H1 (cell line): ENCODE measurements at regions not wholly inside any gene's neighbourhood (a gene's known extent, or its start where the extent isn't known, plus 50 kb on each side); places are given as distances from the start of the nearest gene placed in this dataset.

Source experiments
- CTCF ChIA-PET: fragments of 300-600 bp; sonication (Branson Sonifier 250); formaldehyde crosslinking; loops from one replicate; lab custom pipeline; 2021; ENCODE audit not compliant: partially characterized antibody; lab: Charles Lee
- POLR2A ChIA-PET: fragments of 300-600 bp; sonication (Branson Sonifier 250); formaldehyde crosslinking; loops from one replicate; lab custom pipeline; 2021; ENCODE audit warnings: inconsistent platforms; ENCODE audit not compliant: partially characterized antibody; lab: Charles Lee
- DNase-seq, 2 experiments: peaks; one replicate each; pipeline versions ENCODE4 v3.0.0 to v3.0.0-alpha.2; 2010 to 2022; ENCODE audit warnings: low spot score in 2 of 2, low read depth in 1 of 2, mixed read lengths in 1 of 2
- FAIRE-seq: peaks from 2 replicates; lab custom pipeline; 2011; peaks lifted over from hg19 to GRCh38; lab: Jason Lieb, UNC
- H2AFZ ChIP-seq: 2 replicates; pipeline ENCODE4 v1.8.1; 2012; ENCODE audit warnings: low read length, inconsistent platforms
- H2AK5ac ChIP-seq: 2 replicates; pipeline ENCODE4 v1.6.1; 2013; ENCODE audit warnings: low read depth, low read length
- H2BK120ac ChIP-seq: replicated peaks from 2 replicates; pipeline ENCODE3; 2013; ENCODE audit warnings: low read depth, low read length, inconsistent platforms
- H2BK12ac ChIP-seq: 2 replicates; pipeline ENCODE4 v1.6.1; 2013; ENCODE audit warnings: low read depth, low read length
- H2BK15ac ChIP-seq: 2 replicates; pipeline ENCODE4 v1.6.1; 2013; ENCODE audit warnings: low read length
- H2BK20ac ChIP-seq: 2 replicates; pipeline ENCODE4 v1.6.1; 2013; ENCODE audit warnings: low read length
- H2BK5ac ChIP-seq: 2 replicates; pipeline ENCODE4 v1.6.1; 2013; ENCODE audit warnings: low read depth, low read length
- H3K14ac ChIP-seq: 2 replicates; pipeline ENCODE4 v1.6.1; 2013; ENCODE audit warnings: inconsistent platforms; ENCODE audit not compliant: insufficient read length
- H3K18ac ChIP-seq: 2 replicates; pipeline ENCODE4 v1.6.1; 2013; ENCODE audit warnings: low read length; ENCODE audit errors: extremely low read depth
- H3K23ac ChIP-seq: 2 replicates; pipeline ENCODE4 v1.6.1; 2013; ENCODE audit warnings: inconsistent platforms; ENCODE audit not compliant: insufficient read length
- H3K23me2 ChIP-seq: 2 replicates; pipeline ENCODE4 v1.6.1; 2013; ENCODE audit warnings: low read depth, low read length
- H3K27ac ChIP-seq: 2 replicates; pipeline ENCODE4 v1.6.1; 2011; ENCODE audit warnings: low read depth, low read length, inconsistent platforms
- H3K27me3 ChIP-seq, 4 experiments: replicated peaks in 1 of 4; 1 replicate in 1 of 4; 2 replicates in 3 of 4; pipeline versions ENCODE4 v1.6.1 to v1.8.1; 2011 to 2013; ENCODE audit warnings: low read length in 3 of 4, mild to moderate bottlenecking in 3 of 4, inconsistent platforms in 2 of 4, mixed read lengths in 2 of 4, moderate library complexity in 1 of 4; ENCODE audit not compliant: control insufficient read depth in 3 of 4, insufficient read depth in 3 of 4; ENCODE audit errors: extremely low read depth in 1 of 4
- H3K36me3 ChIP-seq, 4 experiments: 2 replicates each; pipeline versions ENCODE4 v1.6.1 to v1.8.1; 2011 to 2013; ENCODE audit warnings: mild to moderate bottlenecking in 4 of 4, low read length in 3 of 4, moderate library complexity in 2 of 4, control low read depth in 1 of 4, inconsistent platforms in 1 of 4; ENCODE audit not compliant: insufficient read depth in 4 of 4, control insufficient read depth in 2 of 4
- H3K4ac ChIP-seq: replicated peaks from 2 replicates; pipeline ENCODE3; 2013; ENCODE audit warnings: low read length, low read depth, mixed read lengths, inconsistent platforms; ENCODE audit not compliant: insufficient read length
- H3K4me1 ChIP-seq, 4 experiments: replicated peaks in 1 of 4; 1 replicate in 1 of 4; 2 replicates in 3 of 4; pipeline versions ENCODE4 v1.6.1 to v1.8.1; 2011 to 2013; ENCODE audit warnings: low read length in 3 of 4, inconsistent platforms in 2 of 4, mixed read lengths in 1 of 4; ENCODE audit not compliant: insufficient read depth in 4 of 4, control insufficient read depth in 3 of 4
- H3K4me2 ChIP-seq, 2 experiments: 2 replicates each; pipeline versions ENCODE4 v1.6.1 to v1.8.1; 2011 to 2013; ENCODE audit warnings: low read depth in 2 of 2, low read length in 2 of 2, control low read depth in 1 of 2, inconsistent platforms in 1 of 2, mild to moderate bottlenecking in 1 of 2; ENCODE audit not compliant: insufficient read depth in 1 of 2
- H3K4me3 ChIP-seq, 4 experiments: fragments of 200-600, 300-600 bp in 1 of 4; sonication (generic), shearing (Covaris generic), sonication (Bioruptor Twin) in 1 of 4; 2 replicates each; pipeline versions ENCODE4 v1.5.1 to v1.8.1; 2011 to 2016; ENCODE audit warnings: low read length in 4 of 4, low read depth in 3 of 4, control low read depth in 2 of 4, inconsistent platforms in 2 of 4, mild to moderate bottlenecking in 2 of 4, mixed read lengths in 1 of 4, moderate library complexity in 1 of 4; ENCODE audit not compliant: insufficient read depth in 2 of 4; ENCODE audit errors: extremely low read depth in 1 of 4
- H3K56ac ChIP-seq: replicated peaks from 2 replicates; pipeline ENCODE3; 2013; ENCODE audit warnings: low read depth, mild to moderate bottlenecking, mixed read lengths, low read length, inconsistent platforms; ENCODE audit not compliant: insufficient read length
- H3K79me1 ChIP-seq: 2 replicates; pipeline ENCODE4 v1.6.1; 2013; ENCODE audit warnings: low read depth, low read length, control low read depth
- H3K79me2 ChIP-seq, 2 experiments: 2 replicates each; pipeline versions ENCODE4 v1.6.1 to v1.8.1; 2012 to 2013; ENCODE audit warnings: low read length in 2 of 2, mild to moderate bottlenecking in 2 of 2, inconsistent platforms in 1 of 2; ENCODE audit not compliant: insufficient read depth in 2 of 2, control insufficient read depth in 1 of 2
- H3K9ac ChIP-seq, 4 experiments: replicated peaks in 1 of 4; 1 replicate in 1 of 4; 2 replicates in 3 of 4; pipeline versions ENCODE4 v1.6.1 to v1.8.1; 2011 to 2013; ENCODE audit warnings: low read depth in 3 of 4, low read length in 3 of 4, control low read depth in 2 of 4, mild to moderate bottlenecking in 2 of 4, moderate library complexity in 2 of 4, inconsistent platforms in 1 of 4; ENCODE audit errors: extremely low read depth in 1 of 4
- H3K9me3 ChIP-seq, 2 experiments: 2 replicates each; pipeline versions ENCODE4 v1.6.1 to v1.8.1; 2012 to 2013; ENCODE audit warnings: mild to moderate bottlenecking in 2 of 2, moderate library complexity in 2 of 2, control low read depth in 1 of 2, inconsistent platforms in 1 of 2, low read depth in 1 of 2, low read length in 1 of 2, mixed read lengths in 1 of 2; ENCODE audit not compliant: insufficient read depth in 2 of 2
- H4K20me1 ChIP-seq, 2 experiments: replicated peaks in 1 of 2; 2 replicates each; pipeline versions ENCODE3 to v1.8.1; 2011 to 2013; ENCODE audit warnings: inconsistent platforms in 2 of 2, low read length in 2 of 2, mild to moderate bottlenecking in 1 of 2; ENCODE audit not compliant: insufficient read depth in 2 of 2, control insufficient read depth in 1 of 2
- H4K5ac ChIP-seq: 2 replicates; pipeline ENCODE4 v1.6.1; 2013; ENCODE audit warnings: low read length, low read depth, mixed read lengths, inconsistent platforms; ENCODE audit not compliant: insufficient read length
- H4K8ac ChIP-seq: 2 replicates; pipeline ENCODE4 v1.8.0; 2013; ENCODE audit warnings: mild to moderate bottlenecking, moderate library complexity, low read length, inconsistent platforms; ENCODE audit not compliant: insufficient read depth; ENCODE audit errors: extremely low read depth
- H4K91ac ChIP-seq: replicated peaks from 2 replicates; pipeline ENCODE3; 2013; ENCODE audit warnings: low read length, mixed read lengths, inconsistent platforms; ENCODE audit not compliant: insufficient read length
- RBBP5 ChIP-seq: IDR thresholded peaks from 2 replicates; pipeline ENCODE4 v1.7.1; 2012; ENCODE audit warnings: low read depth, mild to moderate bottlenecking, inconsistent platforms, low read length, moderate library complexity, borderline replicate concordance
- WGBS, 2 experiments: shearing (Covaris generic) in 1 of 2; methylation state at CpG; one replicate each; pipeline versions ENCODE4 v1.1.6 to v1.1.7; 2013 to 2015; ENCODE audit warnings: low lambda C conversion rate in 2 of 2, mixed read lengths in 2 of 2, inconsistent platforms in 1 of 2, low coverage in 1 of 2, missing lambda C conversion rate in 1 of 2; ENCODE audit not compliant: insufficient replicate concordance in 2 of 2, insufficient coverage in 1 of 2, insufficient read length in 1 of 2; ENCODE audit errors: extremely low coverage in 1 of 2, missing lambda C conversion rate in 1 of 2; 5-methylcytosine and 5-hydroxymethylcytosine counted together

DNA sequence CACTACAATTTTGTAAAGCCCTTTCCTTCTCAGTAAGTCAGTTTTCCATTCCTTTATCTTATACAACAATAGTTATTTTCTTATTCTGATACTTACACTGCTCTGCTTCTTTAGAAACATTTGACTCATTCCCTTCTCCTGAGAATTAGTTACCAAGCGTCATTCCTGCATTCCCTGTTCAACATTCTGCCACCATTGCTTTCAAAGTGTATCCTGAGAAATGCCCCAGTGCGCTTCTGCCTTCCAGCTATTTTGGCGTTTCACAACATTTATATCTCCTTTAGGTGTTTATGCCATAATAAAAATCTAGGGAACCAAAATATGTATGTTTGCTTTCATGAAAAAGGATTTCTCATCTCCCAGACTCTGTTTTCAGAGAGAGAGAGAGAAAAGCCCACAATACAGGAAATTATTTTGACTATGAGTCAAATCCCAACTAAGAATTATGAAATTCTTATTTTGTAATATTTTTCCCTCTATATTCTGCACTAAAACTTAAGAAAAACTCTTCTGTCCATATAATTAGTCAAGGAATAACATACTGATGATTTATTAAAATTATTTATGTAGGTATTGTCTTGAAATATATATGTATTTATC lies 118.2 kb upstream of the RAP2B start:
- Histone ChIP-seq H2AFZ (no peak overlapping the region), H2AK5ac (no peak overlapping the region), H3K27me3 (no peaks in the 10 kb centered on the region), H4K20me1 (no peaks in the 10 kb centered on the region), H3K4ac (no peak overlapping the region), H4K5ac (no peak overlapping the region), H3K23me2 (no peaks in the 10 kb centered on the region), H3K4me1 (no peaks in the 10 kb centered on the region), H3K4me3 (no peak overlapping the region), H3K27ac (no peak overlapping the region), H3K23ac (no peak overlapping the region), H3K9me3 (no peaks in the 10 kb centered on the region), H2BK15ac (no peak overlapping the region), H3K14ac (no peak overlapping the region), H2BK12ac (no peak overlapping the region), H3K56ac (no peak overlapping the region), H3K79me1 (no peaks in the 10 kb centered on the region), H4K91ac (no peak overlapping the region), H3K9ac (no peak overlapping the region), H4K8ac (no peak overlapping the region), H3K4me2 (no peak overlapping the region), H3K79me2 (no peaks in the 10 kb centered on the region), H3K36me3 (no peaks in the 10 kb centered on the region), H3K18ac (no peak overlapping the region), H2BK20ac (no peak overlapping the region), H2BK5ac (no peak overlapping the region), H2BK120ac (no peak overlapping the region)
- CTCF ChIA-PET = interaction anchor here (0.6 to 1.7 kb wide), 14 partner anchors 9 to 620 kb away, joined by 3 to 11 read pairs (median 3); no protein-coding TSS in a partner anchor
- DNase-seq (no peak), FAIRE-seq (no peak)
- 58% methylated on average over 3 of the region's 3 CpGs; no CpG with 5 or more reads in 1 of the 2 experiments for WGBS, 2 experiments
- POLR2A ChIA-PET = no interaction called here
- TF ChIP-seq RBBP5 = no peak
